Stomach (tissue), 8 donors: ENCODE measurements at regions not wholly inside any gene's neighbourhood (a gene's known extent, or its start where the extent isn't known, plus 50 kb on each side); places are given as distances from the start of the nearest gene placed in this dataset.
"Not testable (repeated sequence)": the region's sequence is repeated elsewhere in the genome, so short reads cannot be mapped to it uniquely, and the experiment has no call there.

ENCODE experiments used
- DNase-seq, 2 donors: peaks; one replicate each; pipeline versions ENCODE4 v3.0.0 to v3.0.0-alpha.2; 2013 to 2019
- H3K27ac ChIP-seq, 5 donors: fragments of 200-600 bp in 4 of 5; sonication (generic) in 4 of 5; one replicate each; pipeline ENCODE4 v1.5.1; 2013 to 2019; ENCODE audit warnings: mild to moderate bottlenecking in 1 of 5, moderate library complexity in 1 of 5
- H3K27me3 ChIP-seq, 3 donors: fragments of 200-600 bp; sonication (generic); one replicate each; pipeline ENCODE4 v1.5.1; 2017 to 2019; ENCODE audit warnings: mixed run types in 1 of 3
- H3K36me3 ChIP-seq, 4 donors: fragments of 200-600 bp; sonication (generic); 1 replicate in 3 of 4; 2 replicates in 1 of 4; pipeline ENCODE4 v1.5.1; 2016 to 2019
- H3K4me1 ChIP-seq, 4 donors: fragments of 200-600 bp; sonication (generic); one replicate each; pipeline ENCODE4 v1.5.1; 2016 to 2019
- H3K4me3 ChIP-seq, 4 donors: fragments of 200-600 bp; sonication (generic) in 3 of 4; one replicate each; pipeline ENCODE4 v1.5.1; 2016 to 2019; ENCODE audit warnings: mild to moderate bottlenecking in 1 of 4
- H3K9me3 ChIP-seq, 4 donors: fragments of 200-600 bp; sonication (generic); one replicate each; pipeline ENCODE4 v1.5.1; 2016 to 2019
- CTCF ChIP-seq, 7 experiments: fragments of 450-650 bp in 4 of 7; fragments of 200-600 bp in 3 of 7; sonication (generic) in 3 of 7; IDR thresholded peaks; one replicate each; pipeline ENCODE4 v1.5.1; 2016 to 2019; ENCODE audit warnings: antibody characterized with exemption in 7 of 7, control low read depth in 2 of 7, mild to moderate bottlenecking in 1 of 7
- EP300 ChIP-seq: sonication (generic); formaldehyde crosslinking; IDR thresholded peaks from one replicate; pipeline ENCODE4 v1.6.1; 2017; ENCODE audit warnings: antibody characterized with exemption
- POLR2A ChIP-seq, 4 donors: fragments of 450-650 bp; IDR thresholded peaks; one replicate each; pipeline ENCODE4 v1.6.1; 2016; ENCODE audit warnings: antibody characterized with exemption in 4 of 4, control low read depth in 2 of 4, mild to moderate bottlenecking in 1 of 4, moderate library complexity in 1 of 4
- POLR2AphosphoS5 ChIP-seq, 3 donors: sonication (generic); formaldehyde crosslinking; IDR thresholded peaks; one replicate each; pipeline ENCODE4 v1.6.1; 2016; ENCODE audit warnings: antibody characterized with exemption in 3 of 3
- WGBS, 5 donors: extraction: QIAGEN DNeasy Blood & Tissue Kit in 3 of 5; methylation state at CpG; one replicate each; pipeline versions ENCODE4 v1.1.5 to v1.1.7; 2013 to 2018; 5-methylcytosine and 5-hydroxymethylcytosine counted together
- intact Hi-C: fragments of 100-400 bp; cut with DNase I; formaldehyde crosslinking; loops from one replicate; pipeline ENCODE4 v1.15.1; 2023; ENCODE audit warnings: low total_unique reads
- donor health status: healthy with polysubstance abuse.
- donor health status: Bipolar disorder and iron deficiency.
- donor health status: healthy.

GRCh38 chr5:91293131-91293530, 90.0 kb downstream of the ARRDC3 start:
- no peaks in the 10 kb centered on the region for H3K9me3 ChIP-seq
- no peak overlapping the region for H3K27ac ChIP-seq
- DNase-seq, result no peak
- H3K27me3 ChIP-seq, result no peaks in the 10 kb centered on the region
- peaks cover 0 to 14% (median 7%) of the 10 kb centered on the region in 4 donors for H3K4me1 ChIP-seq
- H3K4me3 ChIP-seq, result no peak overlapping the region
- no peaks in the 10 kb centered on the region for H3K36me3 ChIP-seq
- TF ChIP-seq EP300, result no peak
- no peak for TF ChIP-seq CTCF (IDR thresholded peaks at IDR 0.05)
- no peak for TF ChIP-seq POLR2AphosphoS5 (IDR thresholded peaks at IDR 0.05)
- TF ChIP-seq POLR2A (IDR thresholded peaks at IDR 0.05), result no peak
- intact Hi-C loops, result no loop called here

- DNase-seq, result no peak
- intact Hi-C loops, result no loop called here
- no peak overlapping the region for H3K27ac ChIP-seq
- H3K9me3 ChIP-seq, result no peaks in the 10 kb centered on the region
- TF ChIP-seq EP300, result no peak
- TF ChIP-seq POLR2AphosphoS5 (IDR thresholded peaks at IDR 0.05), result no peak
- no peak for TF ChIP-seq CTCF (IDR thresholded peaks at IDR 0.05)
- TF ChIP-seq POLR2A (IDR thresholded peaks at IDR 0.05), result no peak
- WGBS, 5 donors, result 83 to 92% (median 90%) methylated on average over 4 of the region's 4 CpGs
- H3K4me3 ChIP-seq, result no peak overlapping the region
- H3K36me3 ChIP-seq, result no peaks in the 10 kb centered on the region
- H3K27me3 ChIP-seq, result no peaks in the 10 kb centered on the region
- peaks cover 0 to 15% (median 7%) of the 10 kb centered on the region in 4 donors for H3K4me1 ChIP-seq
Observed at GRCh38 chr5:91291628-91292569, 91.2 kb downstream of the ARRDC3 start.

GRCh38 chr5:91288118-91288916, 94.8 kb downstream of the ARRDC3 start:
- TF ChIP-seq POLR2A (IDR thresholded peaks at IDR 0.05) (no peak), EP300 (no peak), POLR2AphosphoS5 (IDR thresholded peaks at IDR 0.05) (no peak), CTCF (IDR thresholded peaks at IDR 0.05) (no peak)
- H3K4me1 ChIP-seq, result peaks cover 0 to 15% (median 5%) of the 10 kb centered on the region in 4 donors
- WGBS, 5 donors, result 61 to 78% (median 65%) methylated on average over 3 of the region's 3 CpGs
- intact Hi-C loops, result no loop called here
- DNase-seq, result peak in 1 of 2 donors; percentile 86
- H3K27ac ChIP-seq, result peak overlapping the region in 4 of 5 donors; percentile 31 to 69 (median 56)
- H3K27me3 ChIP-seq, result no peaks in the 10 kb centered on the region
- H3K4me3 ChIP-seq, result no peak overlapping the region
- H3K9me3 ChIP-seq, result no peaks in the 10 kb centered on the region
- no peaks in the 10 kb centered on the region for H3K36me3 ChIP-seq

GRCh38 chr5:91285062-91285461, 98.1 kb downstream of the ARRDC3 start:
- DNase-seq, H3K4me3 ChIP-seq, intact Hi-C loops, H3K27ac ChIP-seq, H3K36me3 ChIP-seq, H3K27me3 ChIP-seq, H3K9me3 ChIP-seq: not testable (repeated sequence)
- peaks cover 0 to 31% (median 15%) of the 10 kb centered on the region in 4 donors for H3K4me1 ChIP-seq
- WGBS, 5 donors, result 78 to 89% (median 85%) methylated on average over 4 of the region's 4 CpGs
